Lower leg skin (tissue), 3 donors: ENCODE measurements at regions not wholly inside any gene's neighbourhood (a gene's known extent, or its start where the extent isn't known, plus 50 kb on each side); places are given as distances from the start of the nearest gene placed in this dataset.

ENCODE experiments used
- CTCF ChIP-seq, 3 donors: fragments of 450-650 bp; IDR thresholded peaks; one replicate each; pipeline ENCODE4 v1.5.1; 2016; ENCODE audit warnings: antibody characterized with exemption in 3 of 3, mild to moderate bottlenecking in 3 of 3, moderate library complexity in 2 of 3
- POLR2A ChIP-seq, 2 donors: fragments of 450-650 bp; IDR thresholded peaks; one replicate each; pipeline ENCODE4 v1.6.1; 2016 to 2017; ENCODE audit warnings: antibody characterized with exemption in 2 of 2, mild to moderate bottlenecking in 1 of 2, moderate library complexity in 1 of 2

- TF ChIP-seq CTCF (IDR thresholded peaks at IDR 0.05) (no peak), POLR2A (IDR thresholded peaks at IDR 0.05) (no peak)
Measured at GRCh38 chr5:12177851-12178250, 273.6 kb upstream of the CTNND2 start.
